Astrocyte of the spinal cord (primary cell): ENCODE measurements at regions not wholly inside any gene's neighbourhood (a gene's known extent, or its start where the extent isn't known, plus 50 kb on each side); places are given as distances from the start of the nearest gene placed in this dataset.

Source experiments
- DNase-seq: peaks from one replicate; pipeline ENCODE4 v3.0.0; 2011; ENCODE audit warnings: low read depth, low spot score
- H3K4me3 ChIP-seq: 2 replicates; pipeline ENCODE4 v1.5.1; 2011; ENCODE audit warnings: low read depth, mild to moderate bottlenecking, low read length, moderate library complexity
- in situ Hi-C: cut with HindIII; loops from 2 replicates; pipeline ENCODE4 v1.10.0; 2017; ENCODE audit warnings: low sequenced_read_pairs
- TF ChIP-seq, protein P1 (sequence below): IDR thresholded peaks from 2 replicates; pipeline ENCODE4 v1.5.1; 2012; ENCODE audit warnings: low read depth, mild to moderate bottlenecking, low read length, inconsistent platforms

DNA sequence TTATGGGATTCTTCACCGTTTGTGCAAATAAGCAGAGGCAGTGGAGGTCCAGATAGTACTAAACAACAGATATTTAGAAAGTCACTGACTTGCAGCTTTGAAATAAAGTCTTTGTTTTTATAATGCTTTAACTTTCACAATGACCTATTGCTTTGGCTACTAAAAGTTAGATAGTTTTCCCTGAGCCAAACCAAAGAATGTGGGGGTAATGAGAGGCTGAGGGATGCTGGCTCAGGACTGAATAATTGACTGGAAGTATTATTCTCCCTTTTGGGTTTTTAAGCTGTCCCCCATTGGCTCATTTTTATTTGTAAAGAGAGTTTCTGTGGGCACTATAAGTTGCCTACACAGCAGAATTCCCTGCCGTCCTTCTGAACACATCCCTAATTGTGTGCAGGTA, 99.2 kb upstream of the ACTBL2 start:
- in situ Hi-C loops: no loop called here
- TF ChIP-seq, protein P1, sequence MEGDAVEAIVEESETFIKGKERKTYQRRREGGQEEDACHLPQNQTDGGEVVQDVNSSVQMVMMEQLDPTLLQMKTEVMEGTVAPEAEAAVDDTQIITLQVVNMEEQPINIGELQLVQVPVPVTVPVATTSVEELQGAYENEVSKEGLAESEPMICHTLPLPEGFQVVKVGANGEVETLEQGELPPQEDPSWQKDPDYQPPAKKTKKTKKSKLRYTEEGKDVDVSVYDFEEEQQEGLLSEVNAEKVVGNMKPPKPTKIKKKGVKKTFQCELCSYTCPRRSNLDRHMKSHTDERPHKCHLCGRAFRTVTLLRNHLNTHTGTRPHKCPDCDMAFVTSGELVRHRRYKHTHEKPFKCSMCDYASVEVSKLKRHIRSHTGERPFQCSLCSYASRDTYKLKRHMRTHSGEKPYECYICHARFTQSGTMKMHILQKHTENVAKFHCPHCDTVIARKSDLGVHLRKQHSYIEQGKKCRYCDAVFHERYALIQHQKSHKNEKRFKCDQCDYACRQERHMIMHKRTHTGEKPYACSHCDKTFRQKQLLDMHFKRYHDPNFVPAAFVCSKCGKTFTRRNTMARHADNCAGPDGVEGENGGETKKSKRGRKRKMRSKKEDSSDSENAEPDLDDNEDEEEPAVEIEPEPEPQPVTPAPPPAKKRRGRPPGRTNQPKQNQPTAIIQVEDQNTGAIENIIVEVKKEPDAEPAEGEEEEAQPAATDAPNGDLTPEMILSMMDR: no peak

DNA sequence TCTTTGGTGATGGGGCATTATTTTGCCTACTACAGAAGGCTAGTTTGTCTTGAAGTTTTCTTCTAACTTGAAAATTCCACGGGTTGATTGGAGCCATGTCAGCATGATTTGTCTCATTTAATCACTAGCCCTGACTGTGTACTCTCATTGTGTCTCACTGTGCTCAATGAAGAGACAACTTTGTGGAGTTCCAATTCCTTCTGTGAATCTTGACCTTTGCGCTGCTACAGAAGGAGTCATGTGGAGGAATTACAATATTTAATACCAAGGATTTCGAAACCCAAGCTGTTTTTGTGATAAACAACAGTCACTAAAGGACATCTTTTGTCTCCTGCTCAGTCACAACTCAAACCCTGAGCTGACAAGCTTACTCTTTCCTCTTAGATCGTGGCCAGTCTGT, 98.6 kb upstream of the ACTBL2 start:
- DNase-seq: no peak
- in situ Hi-C loops: no loop called here
- H3K4me3 ChIP-seq: no peak overlapping the region
- TF ChIP-seq, protein P1: no peak

More for the DNA sequence above, 99.2 kb upstream of the ACTBL2 start:
- H3K4me3 ChIP-seq: no peak overlapping the region
- DNase-seq: peak; percentile 30

DNA sequence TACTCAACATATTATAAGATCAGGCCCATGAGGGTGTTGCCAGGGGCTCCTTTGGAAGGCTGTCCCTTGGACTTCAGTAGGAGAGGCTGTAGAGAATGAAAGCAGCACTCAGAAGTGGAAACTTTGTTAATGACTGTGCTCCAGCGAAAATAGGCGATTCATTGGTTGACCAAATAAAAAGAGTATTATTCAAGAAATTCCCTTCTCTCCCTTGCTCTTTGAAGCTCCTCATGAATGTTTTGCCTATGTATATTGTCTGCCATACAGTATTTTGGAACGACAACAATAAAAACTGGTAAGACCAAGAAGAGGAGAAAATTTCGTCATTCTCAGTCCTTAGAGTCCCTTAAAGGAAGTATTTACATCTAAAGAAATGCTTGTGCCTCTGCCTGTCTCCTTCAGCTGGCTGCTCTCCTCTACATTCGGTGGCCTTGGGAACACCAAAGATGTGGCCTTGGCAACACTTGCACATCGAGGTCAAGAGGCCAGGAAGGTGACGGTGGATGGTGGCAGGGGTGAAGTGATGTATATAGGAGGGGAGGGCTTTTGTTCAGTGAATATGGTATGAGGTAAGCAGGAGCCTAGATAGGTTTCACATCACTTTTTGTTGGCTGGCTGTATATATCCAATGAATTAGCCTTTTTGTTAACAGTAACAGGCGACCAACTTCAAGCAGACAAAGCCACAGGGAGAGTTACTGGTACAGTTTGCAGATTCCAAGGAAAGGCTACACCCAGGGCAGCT, 95.0 kb upstream of the ACTBL2 start:
- DNase-seq: no peak
- H3K4me3 ChIP-seq: no peak overlapping the region
- in situ Hi-C loops: no loop called here
- TF ChIP-seq, protein P1: no peak

DNA sequence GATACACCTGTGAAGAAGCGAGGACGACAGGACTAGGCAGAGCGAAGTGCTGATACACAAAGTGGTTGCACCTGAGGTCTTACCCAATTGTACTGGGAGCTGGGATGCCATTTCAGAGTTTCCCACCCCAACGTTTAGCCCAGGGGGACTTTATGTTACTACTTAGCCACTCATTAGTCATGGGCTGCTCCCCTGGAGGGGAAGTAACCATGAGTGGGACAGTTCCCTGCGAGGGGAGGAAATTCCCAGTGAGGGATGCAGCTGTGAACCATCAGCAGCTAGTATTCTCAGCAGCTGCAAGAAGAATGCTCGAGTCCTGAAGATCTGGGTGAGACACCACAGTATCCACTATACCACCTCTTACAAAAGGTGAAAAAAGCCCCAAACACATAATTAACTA, 93.7 kb upstream of the ACTBL2 start:
- TF ChIP-seq, protein P1: no peak
- DNase-seq: no peak
- H3K4me3 ChIP-seq: no peak overlapping the region
- in situ Hi-C loops: no loop called here

DNA sequence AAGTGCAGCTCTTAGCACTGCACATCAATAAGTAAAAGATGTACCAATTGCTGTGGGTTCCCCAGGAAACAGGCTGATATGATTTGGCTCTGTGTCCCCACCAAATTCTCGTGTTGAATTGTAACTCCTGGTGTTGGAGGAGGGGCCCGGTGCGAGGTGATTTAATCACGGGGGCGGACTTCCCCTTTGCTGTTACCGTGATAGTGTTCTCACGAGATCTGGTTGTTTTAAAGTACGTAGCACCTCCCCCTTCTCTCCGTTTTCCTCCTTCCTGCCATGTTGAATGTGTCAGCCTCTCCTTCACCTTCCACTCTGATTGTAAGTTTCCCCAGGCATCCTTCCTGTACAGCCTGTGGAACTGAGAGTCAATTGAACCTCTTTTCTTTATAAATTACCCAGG, 93.2 kb upstream of the ACTBL2 start:
- no peak overlapping the region for H3K4me3 ChIP-seq
- in situ Hi-C loops: no loop called here
- no peak for DNase-seq
- TF ChIP-seq, protein P1: no peak

DNA sequence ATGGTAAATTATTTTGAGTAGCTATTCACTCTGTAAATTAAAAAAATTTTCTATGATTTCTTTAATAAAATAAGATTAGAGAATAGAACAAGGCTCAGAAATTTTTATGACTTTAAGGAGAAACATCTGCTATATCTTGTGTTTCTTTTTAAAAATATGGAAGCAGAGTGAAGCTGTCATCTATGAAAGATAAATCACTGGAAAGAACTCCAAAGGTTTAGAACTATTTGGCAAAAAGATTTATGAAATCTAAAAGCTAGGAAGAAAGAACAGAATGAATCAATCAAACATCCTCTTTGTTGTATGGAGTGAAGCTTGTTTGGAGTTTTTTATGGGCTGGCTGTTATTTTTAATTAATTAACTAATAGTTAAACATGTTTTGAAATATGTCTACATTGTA, 89.8 kb upstream of the ACTBL2 start:
- in situ Hi-C loops: no loop called here
- H3K4me3 ChIP-seq: no peak overlapping the region
- no peak for DNase-seq
- TF ChIP-seq, protein P1: no peak
